ENCODE measurements at regions not wholly inside any gene's neighbourhood (a gene's known extent, or its start where the extent isn't known, plus 50 kb on each side); places are given as distances from the start of the nearest gene placed in this dataset.

GRCh38 chr4:111020476-111020875, 397.6 kb upstream of the PITX2 start:
- no peak for DNase-seq (ENCODE audit: low spot score)

GRCh38 chr4:111020961-111021360, 398.1 kb upstream of the PITX2 start:
- TF ChIP-seq YY1 (IDR thresholded peaks at IDR 0.05), result no peak
- TF ChIP-seq EGR1 (IDR thresholded peaks at IDR 0.05; ENCODE audit: low read depth in 2 of 2), result no peak
- TF ChIP-seq NR2F2 (IDR thresholded peaks at IDR 0.05), result no peak
- TF ChIP-seq RAD21 (IDR thresholded peaks at IDR 0.05), result no peak
- no peak for TF ChIP-seq FOXA2 (IDR thresholded peaks at IDR 0.05)
- no peak overlapping the region for H3K9ac ChIP-seq (ENCODE audit: low read depth in 1 of 2, low read length in 2 of 2)
- WGBS, result 17% methylated on average over 2 of the region's 2 CpGs

More at GRCh38 chr4:111020476-111020875, 397.6 kb upstream of the PITX2 start:
- Histone ChIP-seq H3K27ac (ENCODE audit: low read depth in 1 of 2, low read length in 2 of 2) (no peak overlapping the region), H3K9ac (ENCODE audit: low read depth in 1 of 2, low read length in 2 of 2) (no peak overlapping the region), H3K36me3 (ENCODE audit: control insufficient read depth in 4 of 4, insufficient read depth in 3 of 4, low read depth in 1 of 4, low read length in 3 of 4) (no peaks in the 10 kb centered on the region), H3K4me1 (ENCODE audit: control insufficient read depth in 4 of 4, insufficient read depth in 4 of 4, low read length in 3 of 4) (no peaks in the 10 kb centered on the region), H3K9me3 (ENCODE audit: control insufficient read depth in 4 of 4, low read length in 3 of 4) (no peaks in the 10 kb centered on the region), H3K27me3 (ENCODE audit: control insufficient read depth in 4 of 4, insufficient read depth in 4 of 4, low read length in 3 of 4) (no peaks in the 10 kb centered on the region), H3K4me3 (ENCODE audit: low read depth in 1 of 3, low read length in 3 of 3) (no peak overlapping the region)
- 60% methylated on average over 1 of the region's 1 CpG for WGBS
- TF ChIP-seq ZBTB33 (IDR thresholded peaks at IDR 0.05), result no peak
- no peak for TF ChIP-seq JUND (IDR thresholded peaks at IDR 0.05)
- TF ChIP-seq RAD21 (IDR thresholded peaks at IDR 0.05), result no peak
- no peak for TF ChIP-seq EGR1 (IDR thresholded peaks at IDR 0.05; ENCODE audit: low read depth in 2 of 2)
- TF ChIP-seq NR2F2 (IDR thresholded peaks at IDR 0.05), result no peak
- TF ChIP-seq FOXA2 (IDR thresholded peaks at IDR 0.05), result no peak
- TF ChIP-seq CTCF (IDR thresholded peaks at IDR 0.05; ENCODE audit: low read depth, low read length, missing input control), result no peak
- no peak for TF ChIP-seq RXRA (IDR thresholded peaks at IDR 0.05)

GRCh38 chr4:111022758-111023157, 399.9 kb upstream of the PITX2 start:
- Histone ChIP-seq H3K9ac (ENCODE audit: low read depth in 1 of 2, low read length in 2 of 2) (no peak overlapping the region), H3K9me3 (ENCODE audit: control insufficient read depth in 4 of 4, low read length in 3 of 4) (no peaks in the 10 kb centered on the region), H3K27me3 (ENCODE audit: control insufficient read depth in 4 of 4, insufficient read depth in 4 of 4, low read length in 3 of 4) (no peaks in the 10 kb centered on the region), H3K27ac (ENCODE audit: low read depth in 1 of 2, low read length in 2 of 2) (no peak overlapping the region), H3K4me3 (ENCODE audit: low read depth in 1 of 3, low read length in 3 of 3) (no peak overlapping the region), H3K4me1 (ENCODE audit: control insufficient read depth in 4 of 4, insufficient read depth in 4 of 4, low read length in 3 of 4) (no peaks in the 10 kb centered on the region), H3K36me3 (ENCODE audit: control insufficient read depth in 4 of 4, insufficient read depth in 3 of 4, low read depth in 1 of 4, low read length in 3 of 4) (no peaks in the 10 kb centered on the region)
- DNase-seq (ENCODE audit: low spot score), result no peak
- no peak for TF ChIP-seq CTCF (IDR thresholded peaks at IDR 0.05; ENCODE audit: low read depth, low read length, missing input control)
- TF ChIP-seq RXRA (IDR thresholded peaks at IDR 0.05), result no peak
- no peak for TF ChIP-seq TAF1 (conservative IDR thresholded peaks at IDR 0.05)
- no peak for TF ChIP-seq YY1 (IDR thresholded peaks at IDR 0.05)
- no peak for TF ChIP-seq NR2F2 (IDR thresholded peaks at IDR 0.05)
- 82% methylated on average over 1 of the region's 1 CpG for WGBS

More at GRCh38 chr4:111020961-111021360, 398.1 kb upstream of the PITX2 start:
- Histone ChIP-seq H3K4me1 (ENCODE audit: control insufficient read depth in 4 of 4, insufficient read depth in 4 of 4, low read length in 3 of 4) (no peaks in the 10 kb centered on the region), H3K9me3 (ENCODE audit: control insufficient read depth in 4 of 4, low read length in 3 of 4) (no peaks in the 10 kb centered on the region), H3K27ac (ENCODE audit: low read depth in 1 of 2, low read length in 2 of 2) (no peak overlapping the region), H3K36me3 (ENCODE audit: control insufficient read depth in 4 of 4, insufficient read depth in 3 of 4, low read depth in 1 of 4, low read length in 3 of 4) (no peaks in the 10 kb centered on the region), H3K27me3 (ENCODE audit: control insufficient read depth in 4 of 4, insufficient read depth in 4 of 4, low read length in 3 of 4) (no peaks in the 10 kb centered on the region), H3K4me3 (ENCODE audit: low read depth in 1 of 3, low read length in 3 of 3) (no peak overlapping the region)
- DNase-seq (ENCODE audit: low spot score), result no peak

Measured in liver (tissue), 8 donors.